Gastrocnemius medialis (tissue), 4 donors: ENCODE measurements at regions not wholly inside any gene's neighbourhood (a gene's known extent, or its start where the extent isn't known, plus 50 kb on each side); places are given as distances from the start of the nearest gene placed in this dataset.

Experiments used
- POLR2A ChIP-seq, 2 donors: fragments of 450-650 bp; IDR thresholded peaks; one replicate each; pipeline ENCODE4 v1.6.1; 2017; ENCODE audit warnings: antibody characterized with exemption in 2 of 2, mild to moderate bottlenecking in 2 of 2, moderate library complexity in 2 of 2
- TF ChIP-seq, protein P1 (sequence below), 5 experiments: fragments of 450-650 bp in 3 of 5; fragments of 200-600 bp in 2 of 5; sonication (generic) in 2 of 5; IDR thresholded peaks in 4 of 5; conservative IDR thresholded peaks in 1 of 5; 1 replicate in 4 of 5; 2 replicates in 1 of 5; pipeline ENCODE4 v1.5.1; 2016 to 2019; ENCODE audit warnings: antibody characterized with exemption in 5 of 5, mild to moderate bottlenecking in 3 of 5, moderate library complexity in 3 of 5

DNA sequence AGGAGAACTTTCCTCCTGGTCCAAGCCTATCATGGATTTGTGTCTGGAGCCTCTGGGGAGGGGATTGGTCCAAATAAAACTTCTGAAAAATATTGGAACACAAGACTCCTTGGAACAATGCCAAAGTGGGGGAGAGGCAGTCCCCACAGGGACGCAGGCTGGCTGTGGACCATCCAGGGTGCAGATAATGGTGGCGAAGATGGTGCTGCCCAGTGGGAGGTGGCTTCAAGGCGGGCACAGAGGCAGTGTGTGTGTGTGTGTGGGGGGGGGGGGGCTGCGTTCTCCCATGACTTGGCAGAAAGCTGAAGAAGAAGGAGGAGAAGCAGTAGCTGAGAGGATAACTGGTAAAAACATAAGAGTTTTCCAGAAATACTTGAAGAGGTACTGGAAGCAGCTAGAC is 186.4 kb downstream of the MELK start:
- TF ChIP-seq, protein P1, sequence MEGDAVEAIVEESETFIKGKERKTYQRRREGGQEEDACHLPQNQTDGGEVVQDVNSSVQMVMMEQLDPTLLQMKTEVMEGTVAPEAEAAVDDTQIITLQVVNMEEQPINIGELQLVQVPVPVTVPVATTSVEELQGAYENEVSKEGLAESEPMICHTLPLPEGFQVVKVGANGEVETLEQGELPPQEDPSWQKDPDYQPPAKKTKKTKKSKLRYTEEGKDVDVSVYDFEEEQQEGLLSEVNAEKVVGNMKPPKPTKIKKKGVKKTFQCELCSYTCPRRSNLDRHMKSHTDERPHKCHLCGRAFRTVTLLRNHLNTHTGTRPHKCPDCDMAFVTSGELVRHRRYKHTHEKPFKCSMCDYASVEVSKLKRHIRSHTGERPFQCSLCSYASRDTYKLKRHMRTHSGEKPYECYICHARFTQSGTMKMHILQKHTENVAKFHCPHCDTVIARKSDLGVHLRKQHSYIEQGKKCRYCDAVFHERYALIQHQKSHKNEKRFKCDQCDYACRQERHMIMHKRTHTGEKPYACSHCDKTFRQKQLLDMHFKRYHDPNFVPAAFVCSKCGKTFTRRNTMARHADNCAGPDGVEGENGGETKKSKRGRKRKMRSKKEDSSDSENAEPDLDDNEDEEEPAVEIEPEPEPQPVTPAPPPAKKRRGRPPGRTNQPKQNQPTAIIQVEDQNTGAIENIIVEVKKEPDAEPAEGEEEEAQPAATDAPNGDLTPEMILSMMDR (IDR thresholded peaks at IDR 0.05 in 4 of 5, conservative IDR thresholded peaks at IDR 0.05 in 1 of 5): no peak
- no peak for TF ChIP-seq POLR2A (IDR thresholded peaks at IDR 0.05)
